Endothelial cell of umbilical vein (primary cell): ENCODE measurements at regions not wholly inside any gene's neighbourhood (a gene's known extent, or its start where the extent isn't known, plus 50 kb on each side); places are given as distances from the start of the nearest gene placed in this dataset.

ENCODE experiments used
- EZH2 ChIP-seq: IDR thresholded peaks from 2 replicates; pipeline ENCODE4 v1.6.1; 2012; ENCODE audit warnings: borderline replicate concordance, low read depth, mild to moderate bottlenecking, moderate library complexity, low read length, inconsistent platforms; ENCODE audit not compliant: severe bottlenecking
- FOS ChIP-seq: IDR thresholded peaks from 2 replicates; pipeline ENCODE4 v1.6.1; 2011; ENCODE audit warnings: mild to moderate bottlenecking, low read length, moderate library complexity, borderline replicate concordance; ENCODE audit not compliant: insufficient read depth
- GATA2 ChIP-seq: IDR thresholded peaks from 2 replicates; pipeline ENCODE4 v1.7.0; 2011; ENCODE audit warnings: low read depth, mild to moderate bottlenecking, moderate library complexity, mixed read lengths, low read length; ENCODE audit not compliant: insufficient read length, insufficient read depth
- POLR2A ChIP-seq: IDR thresholded peaks from 2 replicates; pipeline ENCODE4 v1.6.1; 2012; ENCODE audit warnings: low read depth, mild to moderate bottlenecking, control low read depth, low read length
- POLR2AphosphoS5 ChIP-seq: IDR thresholded peaks from 2 replicates; pipeline ENCODE4 v1.6.1; 2012; ENCODE audit warnings: low read depth, mild to moderate bottlenecking, control low read depth, low read length, moderate library complexity; ENCODE audit not compliant: insufficient read depth
- TF ChIP-seq, protein P1 (sequence below), 2 donors: IDR thresholded peaks; 1 replicate in 1 of 2; 2 replicates in 1 of 2; pipeline ENCODE4 v1.5.1; 2011; ENCODE audit warnings: low read length in 2 of 2, mild to moderate bottlenecking in 2 of 2, moderate library complexity in 2 of 2, control low read depth in 1 of 2, inconsistent platforms in 1 of 2, low read depth in 1 of 2; ENCODE audit not compliant: insufficient read depth in 1 of 2; ENCODE audit errors: extremely low read depth in 1 of 2
- TF ChIP-seq, protein P2 (sequence below): IDR thresholded peaks from 2 replicates; pipeline ENCODE4 v1.6.1; 2011; ENCODE audit not compliant: insufficient read depth, insufficient read length

DNA sequence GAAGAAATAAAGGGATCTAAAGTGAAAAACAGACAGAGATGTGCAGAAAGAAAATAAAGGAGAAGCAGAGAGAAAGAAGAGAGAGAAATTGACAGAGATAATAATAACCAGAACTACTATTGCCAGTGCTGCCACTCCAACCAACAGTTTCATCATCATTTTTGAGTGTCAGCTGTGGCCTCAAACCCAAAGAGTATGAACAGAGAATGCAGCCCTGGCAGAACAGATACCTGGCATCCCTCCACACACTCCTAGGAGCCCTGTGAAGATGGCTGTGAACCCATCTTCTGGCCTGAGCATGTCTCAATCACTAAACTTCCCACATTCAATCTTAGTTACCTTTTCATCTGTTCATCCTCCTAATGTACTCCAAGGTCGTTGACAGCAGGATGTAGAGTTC, 385.8 kb upstream of the NFIA start:
- TF ChIP-seq, protein P1, sequence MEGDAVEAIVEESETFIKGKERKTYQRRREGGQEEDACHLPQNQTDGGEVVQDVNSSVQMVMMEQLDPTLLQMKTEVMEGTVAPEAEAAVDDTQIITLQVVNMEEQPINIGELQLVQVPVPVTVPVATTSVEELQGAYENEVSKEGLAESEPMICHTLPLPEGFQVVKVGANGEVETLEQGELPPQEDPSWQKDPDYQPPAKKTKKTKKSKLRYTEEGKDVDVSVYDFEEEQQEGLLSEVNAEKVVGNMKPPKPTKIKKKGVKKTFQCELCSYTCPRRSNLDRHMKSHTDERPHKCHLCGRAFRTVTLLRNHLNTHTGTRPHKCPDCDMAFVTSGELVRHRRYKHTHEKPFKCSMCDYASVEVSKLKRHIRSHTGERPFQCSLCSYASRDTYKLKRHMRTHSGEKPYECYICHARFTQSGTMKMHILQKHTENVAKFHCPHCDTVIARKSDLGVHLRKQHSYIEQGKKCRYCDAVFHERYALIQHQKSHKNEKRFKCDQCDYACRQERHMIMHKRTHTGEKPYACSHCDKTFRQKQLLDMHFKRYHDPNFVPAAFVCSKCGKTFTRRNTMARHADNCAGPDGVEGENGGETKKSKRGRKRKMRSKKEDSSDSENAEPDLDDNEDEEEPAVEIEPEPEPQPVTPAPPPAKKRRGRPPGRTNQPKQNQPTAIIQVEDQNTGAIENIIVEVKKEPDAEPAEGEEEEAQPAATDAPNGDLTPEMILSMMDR (IDR thresholded peaks at IDR 0.05; ENCODE audit: extremely low read depth in 1 of 2, insufficient read depth in 1 of 2, low read depth in 1 of 2, low read length in 2 of 2): no peak
- TF ChIP-seq GATA2 (no peak), EZH2 (no peak), POLR2A (no peak), POLR2AphosphoS5 (no peak), FOS (no peak)
- TF ChIP-seq, protein P2, sequence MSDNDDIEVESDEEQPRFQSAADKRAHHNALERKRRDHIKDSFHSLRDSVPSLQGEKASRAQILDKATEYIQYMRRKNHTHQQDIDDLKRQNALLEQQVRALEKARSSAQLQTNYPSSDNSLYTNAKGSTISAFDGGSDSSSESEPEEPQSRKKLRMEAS: no peak
